ENCODE measurements at regions not wholly inside any gene's neighbourhood (a gene's known extent, or its start where the extent isn't known, plus 50 kb on each side); places are given as distances from the start of the nearest gene placed in this dataset.

- no peak for DNase-seq (ENCODE audit: low read depth)
- TF ChIP-seq CTCF (IDR thresholded peaks at IDR 0.05; ENCODE audit: control insufficient read depth, extremely low read depth, insufficient read depth), result no peak
- no peak overlapping the region for H3K4me3 ChIP-seq (ENCODE audit: low read depth, low read length)
These were observed 70.5 kb upstream of the FLRT2 start for GRCh38 chr14:85459361-85460000.

GRCh38 chr14:85461432-85462133 is 68.4 kb upstream of the FLRT2 start:
- no peak for DNase-seq (ENCODE audit: low read depth)
- no peak for TF ChIP-seq CTCF (IDR thresholded peaks at IDR 0.05; ENCODE audit: control insufficient read depth, extremely low read depth, insufficient read depth)

GRCh38 chr14:85463512-85463911 is 66.4 kb upstream of the FLRT2 start:
- no peak for TF ChIP-seq CTCF (IDR thresholded peaks at IDR 0.05; ENCODE audit: control insufficient read depth, extremely low read depth, insufficient read depth)
- DNase-seq (ENCODE audit: low read depth), result no peak

More at GRCh38 chr14:85461432-85462133, 68.4 kb upstream of the FLRT2 start:
- H3K4me3 ChIP-seq (ENCODE audit: low read depth, low read length), result no peak overlapping the region

DNA sequence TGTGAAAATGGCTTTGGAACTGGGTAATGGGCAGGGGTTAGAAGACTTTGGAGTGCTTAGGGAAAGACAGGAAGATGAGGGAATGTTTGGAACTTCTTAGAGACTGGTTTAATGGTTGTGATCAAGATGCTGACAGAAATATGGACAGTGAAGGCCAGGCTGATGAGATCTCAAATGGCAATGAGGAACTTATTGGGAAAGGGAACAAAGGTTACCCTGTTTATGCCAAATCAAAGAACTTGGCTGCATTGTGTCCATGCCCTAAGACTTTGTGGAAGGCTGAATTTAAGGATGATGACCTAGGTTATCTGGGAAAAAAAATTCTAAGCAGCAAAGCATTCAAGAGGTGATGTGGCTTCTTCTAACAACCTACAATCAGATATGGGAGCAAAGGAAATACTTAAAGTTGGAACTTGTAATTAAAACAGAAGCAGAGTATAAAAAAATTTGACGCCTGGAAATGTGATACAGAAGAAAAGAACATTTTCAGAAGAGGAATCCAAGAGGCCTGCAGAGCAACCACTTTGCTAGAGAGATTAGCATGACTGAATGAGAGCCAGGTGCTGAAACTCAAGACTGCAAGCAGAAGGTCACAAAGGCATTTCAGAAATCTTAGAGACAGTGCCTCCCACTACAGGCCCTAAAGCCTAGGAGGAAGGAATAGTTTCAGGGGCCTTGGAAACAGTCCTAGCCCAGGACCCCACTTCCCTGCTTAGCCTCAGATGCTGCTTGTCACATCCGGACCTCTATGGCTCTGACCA is 65.6 kb upstream of the FLRT2 start:
- no peak for DNase-seq (ENCODE audit: low read depth)
- no peak for TF ChIP-seq CTCF (IDR thresholded peaks at IDR 0.05; ENCODE audit: control insufficient read depth, extremely low read depth, insufficient read depth)
- H3K4me3 ChIP-seq (ENCODE audit: low read depth, low read length), result no peak overlapping the region

More at GRCh38 chr14:85463512-85463911, 66.4 kb upstream of the FLRT2 start:
- H3K4me3 ChIP-seq (ENCODE audit: low read depth, low read length), result no peak overlapping the region

- DNase-seq (ENCODE audit: low read depth), result no peak
- H3K4me3 ChIP-seq (ENCODE audit: low read depth, low read length), result no peak overlapping the region
- TF ChIP-seq CTCF (IDR thresholded peaks at IDR 0.05; ENCODE audit: control insufficient read depth, extremely low read depth, insufficient read depth), result no peak
These were observed 63.3 kb upstream of the FLRT2 start for GRCh38 chr14:85466678-85467077.

DNA sequence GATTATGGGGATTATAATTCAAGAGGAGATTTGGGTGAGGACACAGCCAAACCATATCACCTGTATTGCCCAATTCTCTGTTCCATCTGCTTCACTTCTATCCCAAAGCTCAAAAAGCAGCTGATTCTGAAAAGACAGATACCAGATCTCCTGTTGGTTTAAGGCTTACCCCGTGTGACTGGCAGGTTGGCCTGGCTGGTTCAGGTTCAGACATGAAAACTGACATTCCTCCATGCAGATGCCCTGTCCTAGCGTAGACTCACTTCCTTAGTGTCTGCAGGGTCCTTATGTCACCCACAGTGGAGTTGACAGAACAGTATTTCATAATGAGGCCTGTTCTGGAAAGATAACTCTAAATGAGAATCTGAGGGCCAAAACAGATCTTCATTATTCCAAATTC is 61.1 kb upstream of the FLRT2 start:
- no peak for DNase-seq (ENCODE audit: low read depth)
- no peak overlapping the region for H3K4me3 ChIP-seq (ENCODE audit: low read depth, low read length)

More for the DNA sequence above, 61.1 kb upstream of the FLRT2 start:
- TF ChIP-seq CTCF (IDR thresholded peaks at IDR 0.05; ENCODE audit: control insufficient read depth, extremely low read depth, insufficient read depth), result no peak

All from LNCaP clone FGC (cell line).